ENCODE measurements at regions not wholly inside any gene's neighbourhood (a gene's known extent, or its start where the extent isn't known, plus 50 kb on each side); places are given as distances from the start of the nearest gene placed in this dataset.

DNA sequence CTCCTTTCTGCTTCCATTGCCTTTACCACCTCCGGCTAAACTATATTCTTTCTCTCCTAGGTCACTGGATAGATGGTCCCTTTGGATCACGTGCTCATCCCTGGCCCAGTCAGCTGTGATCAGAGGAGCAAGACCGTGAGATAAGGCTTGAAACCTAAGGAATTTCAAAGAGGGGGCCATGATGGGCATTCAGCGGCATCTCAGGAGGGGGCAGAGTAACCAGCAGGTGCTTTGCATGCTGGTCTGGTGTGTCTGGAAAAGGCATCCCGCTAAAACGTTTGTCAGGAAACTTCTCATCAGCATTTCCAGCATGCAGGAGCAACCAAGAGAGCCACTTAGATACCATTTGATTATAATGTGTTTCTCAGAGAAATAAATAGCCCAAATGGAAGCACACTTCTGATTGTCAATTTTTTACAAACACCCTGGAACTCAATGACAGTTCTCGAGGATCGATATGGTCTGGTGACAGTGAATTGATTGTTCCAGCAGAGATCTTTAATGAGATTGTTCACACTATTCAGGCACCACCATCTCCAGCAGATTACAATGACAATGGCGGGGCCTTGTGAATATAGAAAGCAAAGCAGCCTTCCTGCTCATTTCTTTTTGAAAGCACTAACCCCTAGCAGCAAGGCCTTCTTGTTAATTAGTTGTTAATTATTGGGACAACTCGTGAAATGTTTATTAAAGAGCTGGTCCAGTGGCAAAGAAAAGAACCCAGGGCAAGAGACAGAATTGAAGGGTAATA, 327.1 kb downstream of the PTTG2 start:
- TF ChIP-seq EP300 (IDR thresholded peaks at IDR 0.05) (no peak), POLR2AphosphoS5 (IDR thresholded peaks at IDR 0.05) (no peak), POLR2A (IDR thresholded peaks at IDR 0.05) (no peak)
- TF ChIP-seq, protein P1, sequence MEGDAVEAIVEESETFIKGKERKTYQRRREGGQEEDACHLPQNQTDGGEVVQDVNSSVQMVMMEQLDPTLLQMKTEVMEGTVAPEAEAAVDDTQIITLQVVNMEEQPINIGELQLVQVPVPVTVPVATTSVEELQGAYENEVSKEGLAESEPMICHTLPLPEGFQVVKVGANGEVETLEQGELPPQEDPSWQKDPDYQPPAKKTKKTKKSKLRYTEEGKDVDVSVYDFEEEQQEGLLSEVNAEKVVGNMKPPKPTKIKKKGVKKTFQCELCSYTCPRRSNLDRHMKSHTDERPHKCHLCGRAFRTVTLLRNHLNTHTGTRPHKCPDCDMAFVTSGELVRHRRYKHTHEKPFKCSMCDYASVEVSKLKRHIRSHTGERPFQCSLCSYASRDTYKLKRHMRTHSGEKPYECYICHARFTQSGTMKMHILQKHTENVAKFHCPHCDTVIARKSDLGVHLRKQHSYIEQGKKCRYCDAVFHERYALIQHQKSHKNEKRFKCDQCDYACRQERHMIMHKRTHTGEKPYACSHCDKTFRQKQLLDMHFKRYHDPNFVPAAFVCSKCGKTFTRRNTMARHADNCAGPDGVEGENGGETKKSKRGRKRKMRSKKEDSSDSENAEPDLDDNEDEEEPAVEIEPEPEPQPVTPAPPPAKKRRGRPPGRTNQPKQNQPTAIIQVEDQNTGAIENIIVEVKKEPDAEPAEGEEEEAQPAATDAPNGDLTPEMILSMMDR (IDR thresholded peaks at IDR 0.05) = no peak
- Histone ChIP-seq H3K36me3 (no peaks in the 10 kb centered on the region), H3K4me3 (no peak overlapping the region), H3K4me1 (peaks cover 0 to under 1% (median 0%) of the 10 kb centered on the region in 3 donors), H3K27me3 (no peaks in the 10 kb centered on the region), H3K9me3 (no peaks in the 10 kb centered on the region), H3K27ac (no peak overlapping the region)
- WGBS, 2 donors (ENCODE audit: low coverage in 1 of 2) = 83 to 90% methylated on average over 7 to 8 of the region's 10 CpGs
- no peak for ATAC-seq

DNA sequence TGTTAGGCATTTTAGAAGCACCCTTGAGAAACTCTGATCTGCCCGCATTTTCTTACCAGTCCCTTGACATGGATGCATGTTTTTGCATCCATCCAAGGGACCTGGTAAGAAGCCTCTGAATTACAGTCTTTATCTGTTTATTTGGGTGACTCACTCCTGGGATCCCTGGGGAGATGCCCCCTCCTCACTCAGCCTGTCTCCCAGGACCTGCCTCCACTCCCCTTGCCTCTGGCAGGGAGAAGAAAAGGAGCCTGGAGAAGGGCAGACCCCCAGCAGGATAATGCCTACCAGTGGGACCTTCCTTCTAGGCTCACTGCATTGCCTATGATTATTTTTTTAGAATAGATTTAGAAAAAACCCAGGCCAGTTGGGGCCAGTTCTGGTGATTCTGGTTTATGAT, 329.4 kb downstream of the PTTG2 start:
- Histone ChIP-seq H3K9me3 (peaks cover 0 to 20% (median 0%) of the 10 kb centered on the region in 3 donors), H3K27me3 (no peaks in the 10 kb centered on the region), H3K4me3 (no peak overlapping the region), H3K4me1 (no peaks in the 10 kb centered on the region), H3K27ac (no peak overlapping the region), H3K36me3 (no peaks in the 10 kb centered on the region)
- WGBS, 2 donors (ENCODE audit: low coverage in 1 of 2) = 92% methylated on average over 1 of the region's 1 CpG; no CpG with 5 or more reads in 1 of the 2 donors
- TF ChIP-seq POLR2AphosphoS5 (IDR thresholded peaks at IDR 0.05) = no peak
- no peak for ATAC-seq

DNA sequence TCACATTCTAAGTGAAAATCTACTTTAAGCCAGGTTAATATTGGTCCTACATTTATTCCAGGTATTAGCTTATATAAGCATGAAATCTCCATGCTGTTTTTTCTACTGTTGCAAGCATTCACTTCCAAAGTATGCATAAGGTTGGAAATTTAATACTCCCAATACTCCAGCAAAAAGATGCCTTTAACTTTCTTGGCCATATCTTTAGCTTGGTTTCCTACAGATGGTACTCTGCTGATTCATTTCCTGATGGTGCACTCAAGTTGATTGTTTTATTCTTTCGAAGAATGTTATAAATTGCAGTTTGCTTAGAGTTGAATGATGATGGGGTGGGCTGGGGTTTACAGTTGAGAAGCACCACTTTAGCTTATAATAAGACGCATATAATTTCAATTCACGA, 330.2 kb downstream of the PTTG2 start:
- H3K27me3 ChIP-seq = no peaks in the 10 kb centered on the region
- H3K9me3 ChIP-seq = peaks cover 0 to 21% (median 0%) of the 10 kb centered on the region in 3 donors
- 65 to 75% methylated on average over 3 of the region's 3 CpGs for WGBS, 2 donors (ENCODE audit: low coverage in 1 of 2)
- no peak for TF ChIP-seq POLR2A (IDR thresholded peaks at IDR 0.05)
- TF ChIP-seq EP300 (IDR thresholded peaks at IDR 0.05) = no peak
- TF ChIP-seq POLR2AphosphoS5 (IDR thresholded peaks at IDR 0.05) = no peak
- TF ChIP-seq, protein P1 (IDR thresholded peaks at IDR 0.05) = no peak
- no peak overlapping the region for H3K4me3 ChIP-seq
- H3K4me1 ChIP-seq = no peaks in the 10 kb centered on the region
- H3K36me3 ChIP-seq = no peaks in the 10 kb centered on the region
- ATAC-seq = no peak
- no peak overlapping the region for H3K27ac ChIP-seq

DNA sequence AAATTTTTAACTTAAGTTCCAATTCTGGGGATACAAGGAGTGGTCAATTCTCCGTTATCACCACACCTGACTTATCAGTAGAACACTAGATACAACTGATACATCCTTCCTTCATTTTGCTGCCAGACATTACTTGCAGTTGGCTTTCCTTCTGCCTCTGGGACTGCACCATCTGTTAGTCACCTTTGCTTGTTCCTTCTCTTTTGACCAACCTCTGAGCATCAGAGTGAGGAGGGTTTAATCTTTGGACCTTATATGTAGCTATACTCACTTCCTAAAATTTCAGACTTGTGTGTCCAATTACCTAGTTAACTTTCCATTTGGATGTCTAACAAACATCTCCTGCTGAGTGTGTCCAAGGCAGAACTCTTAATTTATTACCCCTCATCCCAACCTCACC, 330.7 kb downstream of the PTTG2 start:
- H3K27ac ChIP-seq = no peak overlapping the region
- no peak for ATAC-seq
- TF ChIP-seq POLR2A (IDR thresholded peaks at IDR 0.05) (no peak), POLR2AphosphoS5 (IDR thresholded peaks at IDR 0.05) (no peak)
- TF ChIP-seq, protein P1 (IDR thresholded peaks at IDR 0.05) = no peak
- no peaks in the 10 kb centered on the region for H3K36me3 ChIP-seq
- H3K4me1 ChIP-seq = no peaks in the 10 kb centered on the region
- no peaks in the 10 kb centered on the region for H3K27me3 ChIP-seq
- WGBS, 2 donors (ENCODE audit: low coverage in 1 of 2) = 83 to 100% methylated on average over 1 of the region's 1 CpG
- peaks cover 0 to 21% (median 0%) of the 10 kb centered on the region in 3 donors for H3K9me3 ChIP-seq
- no peak overlapping the region for H3K4me3 ChIP-seq

DNA sequence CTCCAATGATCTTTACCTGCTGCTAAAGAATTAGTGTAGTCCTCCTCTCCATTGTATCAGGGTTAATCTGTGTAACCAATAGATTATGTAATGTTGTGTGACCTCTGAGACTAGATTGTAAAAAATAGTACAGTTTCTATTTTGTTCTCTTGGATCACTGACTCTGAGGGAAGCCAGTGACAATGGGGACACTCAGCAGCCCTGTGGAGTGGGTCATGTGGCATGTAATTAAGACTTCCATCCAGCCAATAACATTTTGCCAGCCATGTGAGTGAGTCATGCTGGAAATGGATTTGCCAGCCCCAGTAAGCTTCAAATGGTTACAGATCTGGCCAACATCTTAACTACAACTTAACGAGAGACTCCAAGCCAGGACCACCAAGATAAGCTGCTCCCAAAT, 332.3 kb downstream of the PTTG2 start:
- WGBS, 2 donors (ENCODE audit: low coverage in 1 of 2) = 67% methylated on average over 1 of the region's 1 CpG; no CpG with 5 or more reads in 1 of the 2 donors
- no peak for ATAC-seq
- Histone ChIP-seq H3K27ac (no peak overlapping the region), H3K36me3 (no peaks in the 10 kb centered on the region), H3K4me1 (no peaks in the 10 kb centered on the region), H3K9me3 (peaks cover 0 to 21% (median 0%) of the 10 kb centered on the region in 3 donors), H3K27me3 (no peaks in the 10 kb centered on the region), H3K4me3 (no peak overlapping the region)
- no peak for TF ChIP-seq EP300 (IDR thresholded peaks at IDR 0.05)
- no peak for TF ChIP-seq POLR2AphosphoS5 (IDR thresholded peaks at IDR 0.05)

DNA sequence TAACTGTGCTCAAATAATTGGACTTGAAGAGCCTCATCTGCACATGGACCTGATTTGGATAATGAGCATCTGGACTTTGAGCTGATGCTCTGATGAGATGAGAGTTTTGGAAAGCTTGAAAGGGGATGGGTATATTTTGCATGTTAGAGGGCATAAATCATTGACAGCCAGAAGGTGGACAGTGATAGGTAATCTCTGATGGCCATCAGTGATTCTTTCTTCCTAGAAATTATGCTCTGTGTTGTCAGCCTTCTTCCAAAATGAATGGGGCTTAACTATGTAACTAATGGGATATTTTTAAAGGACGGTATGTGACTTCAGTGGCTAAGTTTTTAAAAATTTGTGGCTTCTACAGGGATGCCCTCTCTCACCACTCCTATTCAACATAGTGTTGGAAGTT, 334.0 kb downstream of the PTTG2 start:
- ATAC-seq = no peak
- whole genome bisulfite sequencing, 2 donors (ENCODE audit: low coverage in 1 of 2) = 90 to 100% methylated on average over 1 of the region's 1 CpG
- Histone ChIP-seq H3K27me3 (no peaks in the 10 kb centered on the region), H3K36me3 (no peaks in the 10 kb centered on the region), H3K27ac (no peak overlapping the region), H3K4me3 (no peak overlapping the region), H3K4me1 (no peaks in the 10 kb centered on the region), H3K9me3 (peaks cover 0 to 34% (median 0%) of the 10 kb centered on the region in 3 donors)
- TF ChIP-seq POLR2A (IDR thresholded peaks at IDR 0.05) (no peak), POLR2AphosphoS5 (IDR thresholded peaks at IDR 0.05) (no peak), EP300 (IDR thresholded peaks at IDR 0.05) (no peak)
- TF ChIP-seq, protein P1 (IDR thresholded peaks at IDR 0.05) = no peak

Measured in gastroesophageal sphincter (tissue), 4 donors.